Amniotic epithelial cell (primary cell): ENCODE measurements at regions not wholly inside any gene's neighbourhood (a gene's known extent, or its start where the extent isn't known, plus 50 kb on each side); places are given as distances from the start of the nearest gene placed in this dataset.
"Not testable (repeated sequence)": the region's sequence is repeated elsewhere in the genome, so short reads cannot be mapped to it uniquely, and the experiment has no call there.

Experiments
- DNase-seq: peaks from one replicate; pipeline ENCODE4 v3.0.0-alpha.2; 2010; ENCODE audit warnings: low read depth

DNA sequence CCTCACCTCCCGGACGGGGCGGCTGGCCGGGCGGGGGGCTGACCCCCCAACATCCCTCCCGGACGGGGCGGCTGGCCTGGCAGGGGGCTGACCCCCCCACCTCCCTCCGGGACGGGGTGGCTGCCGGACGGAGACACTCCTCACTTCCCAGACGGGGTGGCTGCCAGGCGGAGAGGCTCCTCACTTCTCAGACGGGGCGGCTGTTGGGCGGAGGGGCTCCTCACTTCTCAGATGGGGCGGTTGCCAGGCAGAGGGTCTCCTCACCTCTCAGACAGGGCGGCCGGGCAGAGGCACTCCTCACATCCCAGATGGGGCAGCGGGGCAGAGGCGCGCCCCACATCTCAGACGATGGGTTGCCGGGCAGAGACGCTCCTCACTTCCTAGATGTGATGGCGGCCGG is 1280.7 kb upstream of the SEL1L start:
- not testable (repeated sequence) for DNase-seq

DNA sequence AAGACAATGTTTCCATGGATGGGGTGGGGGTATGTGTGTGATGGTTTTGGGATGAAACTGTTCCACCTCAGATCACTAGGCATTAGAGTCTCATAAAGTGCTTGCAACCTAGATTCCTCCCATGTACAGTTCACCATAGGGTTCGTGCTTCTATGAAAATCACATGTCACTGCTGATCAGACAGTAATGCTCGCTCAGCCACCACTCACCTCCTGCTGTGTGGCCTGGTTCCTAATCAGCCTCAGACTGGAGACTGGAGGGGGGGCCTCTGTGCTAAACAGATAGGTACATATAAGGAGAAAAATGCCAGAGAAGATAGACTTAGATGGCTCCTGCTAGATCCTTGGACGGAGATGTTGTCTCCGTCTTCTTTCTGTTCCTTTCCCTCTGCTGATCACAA is 1296.9 kb upstream of the SEL1L start:
- DNase-seq: no peak

DNA sequence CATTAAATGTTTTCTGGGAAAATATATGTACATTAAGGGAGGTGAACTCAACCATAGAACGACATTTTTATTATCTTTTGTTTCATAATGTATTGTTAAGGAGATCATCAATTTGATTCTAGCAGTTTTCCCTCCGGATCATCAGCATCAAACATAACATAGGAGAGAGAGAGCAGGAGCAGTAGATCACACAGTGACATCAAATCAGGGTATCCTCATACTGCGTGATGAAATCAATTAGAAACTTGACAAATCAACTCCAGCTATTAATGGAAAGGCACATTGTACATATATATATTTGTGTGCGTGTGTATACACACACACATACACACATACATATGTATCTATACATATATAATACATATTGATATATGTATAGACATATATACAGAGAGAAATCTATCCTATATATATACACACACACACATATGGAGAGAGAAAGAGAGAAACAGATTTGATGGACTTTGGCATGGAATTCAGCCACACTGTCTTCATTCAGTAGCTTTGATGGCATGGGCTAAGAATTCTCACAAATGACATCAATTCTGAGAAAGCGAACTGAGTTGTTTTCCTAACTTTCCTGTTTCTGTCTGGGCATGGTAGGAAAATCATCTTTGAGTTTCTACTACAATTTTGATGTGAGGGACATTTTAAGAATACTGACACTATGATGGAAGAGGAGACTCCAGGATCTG is 1302.8 kb upstream of the SEL1L start:
- no peak for DNase-seq

DNA sequence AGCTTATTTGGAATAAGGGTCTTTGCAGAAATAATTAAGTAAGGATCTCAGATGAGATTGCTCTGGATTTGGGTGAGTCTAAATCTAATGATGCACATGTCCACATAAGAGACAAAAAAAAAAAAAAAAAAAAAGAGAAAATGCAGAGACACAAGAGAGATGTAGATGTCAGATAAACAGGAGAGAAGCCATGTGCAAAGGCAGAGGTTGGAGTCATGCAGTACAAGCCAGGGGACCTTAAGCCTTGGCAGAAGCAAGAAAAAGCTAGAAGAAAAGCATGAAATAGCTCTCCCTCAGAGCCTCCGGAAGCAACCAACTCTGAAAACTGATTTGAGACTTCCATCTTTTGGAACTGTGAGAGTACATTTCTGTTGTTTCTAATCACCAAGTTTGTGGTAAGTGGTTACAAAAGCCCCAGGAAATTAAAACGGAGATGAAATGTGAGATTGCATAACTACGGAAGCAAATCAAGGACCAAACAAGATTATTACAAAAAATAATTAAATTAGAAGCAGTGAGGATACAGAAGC is 1304.0 kb upstream of the SEL1L start:
- DNase-seq: no peak

DNA sequence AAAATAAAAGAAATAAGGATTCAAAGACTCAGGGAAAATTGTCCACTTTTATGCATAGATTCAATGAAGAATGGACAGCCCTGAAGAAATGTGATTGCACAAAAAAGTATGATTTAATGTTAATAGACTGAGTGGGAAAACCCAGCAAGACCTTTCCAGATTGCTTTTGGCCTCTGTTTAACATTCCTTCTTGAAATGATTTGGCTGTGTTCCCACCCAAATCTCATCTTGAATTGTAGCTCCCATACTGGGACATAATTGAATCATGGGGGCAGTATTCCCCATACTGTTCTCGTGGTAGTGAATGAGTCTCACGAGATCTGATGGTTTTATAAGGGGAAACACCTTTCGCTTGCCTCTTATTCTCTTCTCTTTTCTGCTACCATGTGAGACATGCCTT is 1316.9 kb upstream of the SEL1L start:
- no peak for DNase-seq

DNA sequence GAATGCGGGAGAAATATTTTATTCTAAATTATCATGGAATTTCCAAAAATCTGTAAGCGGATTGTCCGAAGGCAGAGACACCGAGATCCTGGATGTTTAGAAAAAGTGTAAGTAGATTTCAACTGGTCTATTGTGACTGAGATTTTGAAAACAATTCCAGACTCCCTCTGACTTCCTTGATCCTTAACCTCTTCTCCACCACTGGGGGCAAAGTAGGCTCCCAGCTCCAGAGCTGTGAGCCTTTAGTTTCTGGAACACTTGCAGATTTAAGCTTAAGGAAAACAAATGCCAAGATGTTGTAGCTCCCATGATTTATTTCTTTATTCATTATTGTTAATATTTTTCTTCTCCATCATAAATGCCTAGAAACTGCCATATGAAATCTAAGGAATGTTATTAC is 1320.5 kb upstream of the SEL1L start:
- no peak for DNase-seq

DNA sequence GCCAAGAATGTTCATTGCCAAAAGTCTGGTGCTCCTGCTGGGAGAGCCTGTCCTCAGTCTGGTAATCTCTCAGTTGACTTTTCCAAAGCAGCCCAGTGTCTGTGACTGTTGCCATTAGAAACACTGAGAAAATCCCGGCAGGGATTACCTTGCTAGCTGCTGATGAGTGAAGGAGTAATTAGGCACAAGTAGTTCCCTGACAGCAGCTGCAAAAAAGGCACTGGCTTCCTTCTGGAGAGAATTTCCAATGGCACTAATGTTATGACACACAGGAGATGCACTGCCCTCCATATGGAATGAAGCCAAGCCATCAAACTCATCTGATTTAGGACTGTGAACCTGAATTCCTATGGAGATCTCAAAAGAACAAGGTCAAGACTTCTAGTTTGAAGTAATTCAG is 1321.2 kb upstream of the SEL1L start:
- peak; percentile 9 for DNase-seq

DNA sequence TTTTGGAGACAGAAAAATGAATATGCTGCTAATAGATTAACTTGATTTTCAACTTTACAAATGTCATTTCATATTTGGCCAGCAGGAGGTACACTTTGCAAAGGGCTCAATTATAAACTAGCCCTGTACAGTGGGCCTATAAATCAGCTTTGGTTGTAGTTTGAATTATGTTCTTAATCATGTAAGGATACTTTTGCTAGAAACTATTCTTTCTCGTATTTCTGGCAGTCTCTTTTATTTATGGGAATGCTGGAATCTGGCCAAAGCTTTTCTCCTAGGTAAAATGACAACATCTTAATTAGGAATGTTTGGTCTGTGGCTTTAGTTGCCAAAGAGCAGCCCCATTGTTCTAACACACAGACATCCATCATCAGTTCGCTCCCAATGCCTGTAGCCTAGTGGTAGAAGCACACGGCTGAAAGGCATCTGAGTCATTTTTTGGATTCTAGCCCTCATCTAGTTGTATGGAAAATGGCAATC is 1322.3 kb upstream of the SEL1L start:
- DNase-seq: peak; percentile 75

DNA sequence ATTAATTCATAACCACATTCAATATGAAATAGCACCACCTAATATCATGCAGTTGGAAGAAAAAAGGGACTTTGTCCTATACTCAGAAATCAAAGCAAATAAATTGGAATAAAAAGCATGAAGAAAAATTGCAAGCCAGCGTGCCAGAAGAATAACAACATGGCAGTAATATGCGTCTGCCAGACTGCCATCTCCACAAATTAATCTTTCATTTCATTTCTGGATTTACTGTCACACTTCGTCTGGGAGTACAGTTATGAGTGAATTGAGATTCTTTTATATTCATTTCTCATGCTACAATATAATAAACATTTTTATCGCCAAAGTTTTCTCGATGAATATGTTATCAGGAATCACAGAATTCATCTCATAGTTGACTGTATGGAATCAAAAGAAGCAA is 1327.7 kb upstream of the SEL1L start:
- DNase-seq: no peak

DNA sequence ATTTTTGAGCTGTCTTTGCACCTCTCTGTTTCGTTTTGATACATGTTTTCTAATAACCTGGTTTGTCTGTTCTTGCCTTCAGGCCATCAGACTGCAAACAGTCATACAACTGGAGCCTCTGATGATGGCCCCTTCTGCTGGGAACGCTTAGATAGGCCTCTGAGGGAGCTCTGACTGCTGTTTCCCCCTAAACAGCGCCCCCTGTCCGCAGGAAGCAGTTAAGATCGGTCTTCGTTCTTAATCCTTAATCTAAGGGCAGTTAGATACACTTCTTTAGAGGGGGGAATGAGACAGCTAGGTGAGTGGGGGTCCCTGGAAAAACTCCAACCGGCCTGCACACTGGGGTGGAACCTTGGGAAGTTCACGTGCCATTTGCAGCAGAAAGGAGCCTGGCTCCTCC is 1338.8 kb upstream of the SEL1L start:
- DNase-seq: no peak

DNA sequence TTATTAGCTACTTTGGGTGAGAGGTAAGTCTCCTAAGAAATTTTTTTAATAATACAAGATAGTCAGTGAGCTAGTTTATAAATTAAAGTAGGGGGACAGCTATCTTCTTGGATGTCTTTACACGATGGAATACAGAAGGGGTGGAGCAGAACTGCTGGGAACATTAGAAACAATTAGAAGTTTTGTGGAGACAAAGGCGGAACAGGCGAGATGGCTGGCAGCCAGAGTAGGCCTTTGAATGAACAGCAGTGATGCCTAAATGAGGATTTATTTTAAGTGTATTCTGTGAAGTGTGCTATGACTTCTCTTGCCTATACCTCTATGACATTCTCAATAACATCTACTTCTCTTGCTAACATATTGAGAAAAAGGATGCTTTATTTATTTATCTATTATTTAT is 1345.3 kb upstream of the SEL1L start:
- DNase-seq: no peak

DNA sequence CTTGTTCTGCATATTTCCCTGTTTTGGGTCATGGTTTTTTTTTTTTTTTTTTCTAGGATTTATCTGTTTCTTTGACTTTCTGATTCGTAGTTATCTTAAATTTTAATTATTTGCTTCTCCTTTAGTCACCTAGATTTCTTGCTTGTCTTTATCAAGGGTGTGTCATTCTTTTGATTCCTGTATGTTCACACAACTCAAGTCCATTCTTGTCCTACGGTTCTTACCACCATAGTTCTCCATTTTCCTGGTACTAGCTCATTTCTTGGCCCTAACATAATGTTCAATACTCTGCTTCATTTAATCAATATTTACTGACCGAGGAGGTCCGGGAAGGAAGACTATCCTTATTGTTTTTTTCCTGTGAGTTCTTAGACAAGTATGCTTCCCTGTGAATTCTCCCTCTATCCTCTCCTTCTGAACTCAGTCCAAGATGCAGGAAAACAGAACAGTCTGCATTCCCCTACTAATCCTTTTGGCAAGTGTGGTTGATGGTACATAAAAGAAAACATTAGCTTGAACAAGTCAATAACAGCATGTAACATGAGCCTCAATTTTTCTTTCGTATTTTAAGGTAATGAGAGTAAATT is 1346.4 kb upstream of the SEL1L start:
- DNase-seq: no peak

DNA sequence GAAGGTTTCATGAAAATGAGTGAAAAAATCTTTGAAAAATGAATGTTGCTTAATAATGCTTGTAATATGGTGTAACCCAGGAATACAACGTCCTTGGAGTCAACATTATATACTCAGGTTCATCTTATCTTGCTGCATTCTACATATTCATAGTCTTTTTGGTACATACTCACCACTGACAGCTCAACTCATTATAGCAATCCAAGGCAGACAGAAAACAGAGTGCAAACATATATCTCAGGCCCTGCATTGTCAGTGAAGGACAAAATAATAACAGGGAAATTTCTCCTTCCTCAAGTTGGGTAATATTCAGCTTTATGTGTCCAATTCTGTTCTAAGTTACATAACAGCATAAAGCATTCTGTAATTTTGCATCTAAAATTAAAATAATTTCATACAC is 1353.0 kb upstream of the SEL1L start:
- no peak for DNase-seq

DNA sequence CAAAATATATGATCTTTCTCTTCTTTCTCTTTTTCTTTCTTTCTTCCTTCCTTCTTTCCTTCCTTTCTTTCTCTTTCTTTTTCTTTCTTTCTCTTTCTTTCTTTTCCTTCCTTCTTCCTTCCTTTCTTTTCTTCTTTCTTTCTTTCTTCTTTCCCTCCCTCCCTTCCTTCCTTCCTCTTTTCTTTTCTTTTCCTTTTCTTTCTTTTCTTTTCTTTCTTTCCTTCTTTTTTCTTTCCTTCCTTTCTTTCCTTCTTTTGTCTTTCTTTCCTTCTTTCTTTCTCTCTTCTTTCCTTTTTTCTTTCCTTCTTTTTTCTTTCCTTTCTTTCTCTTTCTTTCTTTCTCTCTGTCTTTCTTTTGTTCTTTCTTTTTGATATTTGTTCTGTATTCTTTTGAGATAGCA is 1356.0 kb upstream of the SEL1L start:
- no peak for DNase-seq

DNA sequence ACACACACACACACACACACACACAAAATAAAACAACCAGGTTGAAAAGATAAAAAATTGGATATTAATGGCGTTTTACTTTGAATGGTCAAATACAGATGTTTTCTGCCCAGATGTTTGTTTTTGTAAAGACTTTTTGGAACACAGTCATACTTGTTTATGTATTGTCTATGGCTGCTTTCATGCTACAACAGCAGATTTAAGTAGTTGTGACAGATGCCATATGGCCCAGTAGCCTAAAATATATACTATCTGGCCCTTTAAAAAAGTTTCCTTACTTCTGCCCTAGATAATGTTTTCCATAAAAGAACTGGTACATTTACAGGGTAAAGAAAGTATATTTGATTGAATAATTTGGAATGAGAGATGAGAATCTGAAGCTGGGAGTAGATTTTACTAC is 1362.8 kb upstream of the SEL1L start:
- DNase-seq: no peak

DNA sequence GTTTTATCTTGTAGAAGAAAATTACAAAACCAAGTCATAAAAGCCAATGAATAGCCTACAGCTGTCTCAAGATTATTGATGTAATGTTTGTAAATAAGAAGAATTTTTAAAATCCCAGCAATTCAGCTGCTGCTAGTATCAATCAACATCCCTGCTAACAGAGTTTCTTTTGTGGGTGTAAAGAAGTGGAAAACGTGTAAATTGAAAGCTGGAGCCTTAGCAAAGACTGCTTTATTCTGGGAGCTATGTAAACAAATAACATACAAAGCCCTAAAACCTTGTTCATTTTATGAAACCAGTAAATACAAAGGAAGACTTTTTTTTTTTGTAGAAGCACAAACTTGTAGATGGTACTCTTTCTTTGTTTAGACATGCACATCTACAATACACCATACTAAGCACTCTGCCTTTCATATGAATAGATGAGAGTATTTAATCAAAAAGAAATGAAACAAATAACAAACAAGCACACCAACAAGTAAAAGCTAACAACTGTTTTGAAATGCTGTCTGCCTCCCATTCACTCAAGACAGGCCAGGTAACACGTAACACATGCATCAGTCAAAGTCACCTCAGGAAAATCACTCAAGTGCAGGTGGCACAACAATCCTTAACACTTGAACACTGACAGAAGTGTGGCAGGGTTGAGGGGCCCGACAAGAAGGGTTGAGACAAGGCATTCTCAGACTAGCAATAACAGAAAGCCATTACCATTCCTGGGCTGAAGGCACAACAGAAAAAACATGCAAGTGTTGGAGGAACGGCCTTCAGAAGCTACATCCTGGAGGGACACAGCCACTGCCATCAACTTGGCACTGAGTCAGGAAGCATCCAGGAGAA is 1364.0 kb upstream of the SEL1L start:
- DNase-seq: no peak

DNA sequence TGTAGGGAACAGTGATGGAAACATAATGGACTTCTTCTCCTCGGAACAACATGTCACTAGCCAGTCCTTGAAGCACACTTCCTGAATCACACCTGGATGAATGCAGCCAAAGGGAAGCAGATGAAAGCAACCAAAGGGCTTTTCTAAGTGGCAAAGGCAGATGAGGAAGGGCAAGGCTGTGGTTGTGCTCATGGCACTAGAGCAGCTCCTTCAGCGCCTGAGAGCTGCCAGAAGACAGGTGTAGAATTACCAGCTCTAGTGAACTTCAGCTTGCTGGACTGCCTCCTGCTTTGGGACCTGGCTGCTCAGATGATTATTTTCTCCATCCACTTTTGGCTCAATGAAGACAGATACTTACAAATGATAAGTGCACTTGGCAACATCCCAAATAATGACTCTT is 1372.1 kb upstream of the SEL1L start:
- DNase-seq: no peak

DNA sequence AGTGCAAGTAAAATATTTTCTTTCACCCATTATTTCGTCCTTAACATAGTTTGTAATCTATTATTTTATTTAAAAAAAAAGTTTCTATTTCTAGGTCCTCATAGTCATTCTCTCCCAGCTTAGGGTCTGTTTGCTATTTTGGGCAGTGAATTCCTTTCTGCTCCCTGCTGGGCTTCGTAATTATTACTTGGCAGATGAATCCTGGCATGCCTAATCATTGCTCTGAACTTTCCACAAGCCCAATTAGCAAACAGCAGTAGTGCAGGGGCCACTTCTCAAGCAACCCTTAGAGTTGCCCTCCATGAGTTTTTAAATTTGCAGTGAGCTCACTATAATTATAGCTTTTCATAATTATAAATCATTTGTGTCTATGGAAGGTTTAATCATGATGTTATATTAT is 1378.3 kb upstream of the SEL1L start:
- no peak for DNase-seq

DNA sequence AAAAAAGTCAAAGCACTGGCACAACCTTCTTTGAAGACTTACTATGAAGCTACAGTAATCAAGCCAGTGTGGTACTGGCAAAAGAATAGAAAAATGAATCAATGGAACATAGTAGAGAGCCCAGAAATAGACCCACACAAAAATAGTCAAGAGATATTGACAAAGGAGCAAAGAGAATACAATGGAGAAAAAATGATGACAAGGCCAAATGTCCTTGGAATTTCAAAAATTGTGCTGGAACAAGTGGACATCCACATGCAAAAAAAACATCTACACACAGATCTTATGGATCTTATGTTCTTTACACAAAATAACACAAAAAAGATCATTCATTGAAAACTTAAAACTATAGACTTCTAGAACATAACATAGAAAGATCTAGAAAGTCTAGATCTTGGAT is 1379.7 kb upstream of the SEL1L start:
- no peak for DNase-seq

DNA sequence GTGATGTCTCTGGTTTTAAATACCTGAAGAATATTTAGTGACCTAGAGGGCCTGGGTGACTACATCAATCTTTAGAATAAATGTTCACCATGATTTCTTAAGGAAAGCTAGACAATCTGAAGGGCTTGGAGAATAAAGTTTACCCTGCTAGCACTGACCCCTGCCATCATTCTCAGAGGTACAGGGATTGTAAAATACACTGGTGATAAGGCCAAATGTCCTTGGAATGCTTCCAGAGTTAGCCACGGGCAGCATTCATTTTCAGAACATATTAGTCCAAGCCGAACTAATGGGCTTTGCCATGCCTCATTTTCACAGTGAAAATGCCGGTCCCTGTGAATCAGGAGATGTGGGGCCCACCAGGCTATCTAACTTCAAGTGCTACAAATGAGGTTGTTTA is 1381.7 kb upstream of the SEL1L start:
- DNase-seq: no peak

DNA sequence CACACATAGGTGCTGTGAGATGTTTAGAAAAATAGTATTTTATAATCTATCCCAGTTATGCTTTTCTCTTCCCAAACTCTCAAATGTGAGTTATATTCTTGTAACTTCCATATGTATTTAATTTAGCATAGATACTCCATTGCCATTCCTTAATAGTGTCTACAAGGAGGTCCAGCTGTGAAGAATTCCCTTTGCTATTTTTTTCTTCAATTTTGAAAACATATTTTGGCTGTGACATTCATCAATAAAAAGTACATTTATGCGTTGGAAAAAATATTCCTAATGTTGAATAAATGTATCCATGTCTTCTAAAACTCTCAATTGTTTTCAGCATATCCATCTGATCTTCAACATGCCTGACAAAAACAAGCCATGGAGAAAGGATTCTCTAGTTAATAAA is 1402.0 kb upstream of the SEL1L start:
- no peak for DNase-seq

DNA sequence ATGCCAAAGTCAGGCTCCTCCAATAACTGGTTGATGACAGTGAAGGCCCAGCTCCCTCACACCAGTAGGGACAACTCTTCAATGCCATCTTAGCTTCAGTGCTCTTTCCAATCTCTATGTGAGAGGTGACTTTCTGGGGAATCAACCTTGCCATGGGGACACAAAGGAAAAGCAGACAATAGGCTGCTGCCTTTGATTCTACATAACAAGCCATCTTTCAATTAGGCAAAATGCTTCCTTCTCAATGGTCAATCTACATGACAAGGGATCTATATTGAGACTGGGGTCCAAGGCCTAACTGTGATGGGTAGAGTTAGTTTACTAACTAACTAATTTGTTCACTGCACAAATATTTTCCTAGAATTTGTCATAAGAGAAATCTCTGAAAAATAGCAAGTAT is 1417.5 kb upstream of the SEL1L start:
- no peak for DNase-seq

DNA sequence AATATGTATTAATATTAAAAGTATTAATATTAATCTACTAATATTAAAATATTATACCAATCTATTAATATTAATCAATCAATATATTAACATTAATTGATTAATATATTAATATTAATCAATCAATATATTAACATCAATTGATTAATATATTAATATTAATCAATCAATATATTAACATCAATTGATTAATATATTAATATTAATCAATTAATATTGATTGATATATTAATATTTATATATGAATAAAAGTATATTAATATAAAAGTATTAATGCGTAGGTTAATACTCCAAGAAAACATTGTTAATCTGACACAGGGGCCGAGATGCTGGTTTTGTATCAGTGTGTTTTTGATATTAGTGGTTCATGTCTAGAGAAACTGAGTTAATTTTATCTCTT is 1430.1 kb upstream of the SEL1L start:
- DNase-seq: no peak
